ENCODE measurements at regions not wholly inside any gene's neighbourhood (a gene's known extent, or its start where the extent isn't known, plus 50 kb on each side); places are given as distances from the start of the nearest gene placed in this dataset.

- TF ChIP-seq CTCF (IDR thresholded peaks at IDR 0.05) (no peak), POLR2AphosphoS5 (IDR thresholded peaks at IDR 0.05) (no peak), EP300 (IDR thresholded peaks at IDR 0.05) (no peak)
These were observed 287.4 kb upstream of the ZP4 start for GRCh38 chr1:238177960-238178645.
